Natural killer cell (primary cell): ENCODE measurements at regions not wholly inside any gene's neighbourhood (a gene's known extent, or its start where the extent isn't known, plus 50 kb on each side); places are given as distances from the start of the nearest gene placed in this dataset.

Experiments
- ATAC-seq, 3 donors: fragments of 150-1000 bp in 2 of 3; fragments of 200-7000 bp in 1 of 3; cut with Tn5 transposase; 1 replicate in 1 of 3; 2 replicates in 2 of 3; pipeline ENCODE4 v1.10.0; 2021; ENCODE audit warnings: mild to moderate bottlenecking in 2 of 3, moderate library complexity in 2 of 3
- DNase-seq, 2 donors: peaks; one replicate each; pipeline versions ENCODE4 v3.0.0 to v3.0.0-alpha.2; 2013 to 2021; ENCODE audit warnings: mixed read lengths in 1 of 2
- H3K27ac ChIP-seq: one replicate; pipeline ENCODE4 v1.5.1; 2013; ENCODE audit warnings: mild to moderate bottlenecking, low read length
- H3K27me3 ChIP-seq: one replicate; pipeline ENCODE4 v1.6.1; 2013; ENCODE audit warnings: low read length; ENCODE audit not compliant: control insufficient read depth, insufficient read depth
- H3K36me3 ChIP-seq: one replicate; pipeline ENCODE4 v1.6.1; 2013; ENCODE audit warnings: low read length; ENCODE audit not compliant: control insufficient read depth, insufficient read depth
- H3K4me1 ChIP-seq: one replicate; pipeline ENCODE4 v1.6.1; 2013; ENCODE audit warnings: low read length; ENCODE audit not compliant: control insufficient read depth, insufficient read depth
- H3K4me3 ChIP-seq: one replicate; pipeline ENCODE4 v1.5.1; 2013; ENCODE audit warnings: low read length
- H3K9me3 ChIP-seq: one replicate; pipeline ENCODE4 v1.6.1; 2013; ENCODE audit warnings: low read length; ENCODE audit not compliant: control insufficient read depth, insufficient read depth
- H3K27ac Mint-ChIP-seq, 2 donors: one replicate each; pipeline ENCODE4 v1.8.0; 2022; ENCODE audit warnings: mild to moderate bottlenecking in 2 of 2, mixed read lengths in 2 of 2, moderate library complexity in 1 of 2
- H3K27me3 Mint-ChIP-seq, 2 donors: one replicate each; pipeline ENCODE4 v1.8.0; 2022; ENCODE audit warnings: low read depth in 2 of 2, mixed read lengths in 2 of 2
- H3K36me3 Mint-ChIP-seq: one replicate; pipeline ENCODE4 v1.8.0; 2022; ENCODE audit warnings: mixed read lengths
- H3K4me1 Mint-ChIP-seq, 2 donors: one replicate each; pipeline ENCODE4 v1.8.0; 2022; ENCODE audit warnings: mixed read lengths in 2 of 2
- H3K4me3 Mint-ChIP-seq: one replicate; pipeline ENCODE4 v1.8.0; 2022; ENCODE audit warnings: mild to moderate bottlenecking, moderate library complexity, mixed read lengths
- H3K9me3 Mint-ChIP-seq, 2 donors: one replicate each; pipeline ENCODE4 v1.8.0; 2022; ENCODE audit warnings: mixed read lengths in 2 of 2
- whole genome bisulfite sequencing: methylation state at CpG from one replicate; pipeline ENCODE4 v1.1.7; 2013; ENCODE audit warnings: missing lambda C conversion rate; ENCODE audit not compliant: insufficient coverage; 5-methylcytosine and 5-hydroxymethylcytosine counted together
- intact Hi-C: fragments of 100-400 bp; cut with micrococcal nuclease; formaldehyde crosslinking; loops from one replicate; pipeline ENCODE4 v1.14.2; 2022
- TF ChIP-seq, protein P1 (sequence below): fragments of 200-600 bp; IDR thresholded peaks from one replicate; pipeline ENCODE4 v1.8.0; 2022; ENCODE audit warnings: antibody characterized with exemption

DNA sequence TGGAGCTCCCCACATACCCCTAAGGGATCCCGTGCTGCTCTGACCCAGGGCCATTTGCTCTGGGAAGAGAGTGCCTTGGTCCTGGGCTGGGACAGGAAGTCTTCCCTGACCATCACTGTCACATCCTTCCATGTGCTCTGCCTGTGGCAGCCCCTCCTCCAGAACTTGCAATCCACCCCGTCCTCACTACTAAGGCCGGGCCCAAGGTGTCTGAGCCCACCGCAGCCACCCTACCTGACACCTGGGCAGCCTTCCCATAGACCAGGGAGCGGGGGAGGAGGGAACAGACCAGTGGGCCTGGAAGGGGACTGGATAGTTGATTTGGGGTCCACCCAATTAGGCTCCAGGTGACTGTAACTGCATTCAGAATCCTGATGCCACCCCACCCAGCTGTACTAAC, 117.5 kb upstream of the CRHR1 start:
- H3K9me3 ChIP-seq = peaks cover 5% of the 10 kb centered on the region

DNA sequence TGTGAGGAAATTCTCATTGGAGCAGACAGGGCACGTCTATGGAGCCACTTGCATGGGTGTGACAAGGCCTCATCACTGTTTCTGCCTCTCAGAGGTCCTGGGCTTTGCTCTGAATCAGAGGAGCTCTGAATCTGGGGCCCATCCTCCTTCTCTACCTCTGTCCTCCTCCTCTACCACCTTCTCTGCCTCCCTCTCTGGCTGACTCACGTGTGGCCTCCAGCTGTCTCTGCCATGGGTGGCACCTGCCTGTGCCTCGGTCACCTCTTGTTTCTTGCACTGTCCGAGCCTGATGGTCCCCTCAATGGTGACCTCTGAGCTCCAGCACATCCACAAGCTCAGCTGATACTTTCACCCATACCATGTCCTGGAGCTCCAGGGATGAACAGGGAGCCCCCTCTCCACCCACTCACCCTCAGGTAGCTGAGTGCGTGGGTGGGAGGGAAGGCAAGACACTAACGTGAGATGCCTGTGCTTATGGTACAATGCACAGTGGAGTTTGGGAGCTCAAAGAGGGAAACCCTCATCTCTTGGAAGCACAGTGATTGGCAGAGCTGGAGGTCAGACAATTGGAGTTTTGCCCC, 116.4 kb upstream of the CRHR1 start:
- no peaks in the 10 kb centered on the region for H3K9me3 Mint-ChIP-seq
- no peak overlapping the region for H3K27ac ChIP-seq
- H3K36me3 Mint-ChIP-seq = no peaks in the 10 kb centered on the region
- WGBS = 83% methylated on average over 6 of the region's 6 CpGs
- TF ChIP-seq, protein P1, sequence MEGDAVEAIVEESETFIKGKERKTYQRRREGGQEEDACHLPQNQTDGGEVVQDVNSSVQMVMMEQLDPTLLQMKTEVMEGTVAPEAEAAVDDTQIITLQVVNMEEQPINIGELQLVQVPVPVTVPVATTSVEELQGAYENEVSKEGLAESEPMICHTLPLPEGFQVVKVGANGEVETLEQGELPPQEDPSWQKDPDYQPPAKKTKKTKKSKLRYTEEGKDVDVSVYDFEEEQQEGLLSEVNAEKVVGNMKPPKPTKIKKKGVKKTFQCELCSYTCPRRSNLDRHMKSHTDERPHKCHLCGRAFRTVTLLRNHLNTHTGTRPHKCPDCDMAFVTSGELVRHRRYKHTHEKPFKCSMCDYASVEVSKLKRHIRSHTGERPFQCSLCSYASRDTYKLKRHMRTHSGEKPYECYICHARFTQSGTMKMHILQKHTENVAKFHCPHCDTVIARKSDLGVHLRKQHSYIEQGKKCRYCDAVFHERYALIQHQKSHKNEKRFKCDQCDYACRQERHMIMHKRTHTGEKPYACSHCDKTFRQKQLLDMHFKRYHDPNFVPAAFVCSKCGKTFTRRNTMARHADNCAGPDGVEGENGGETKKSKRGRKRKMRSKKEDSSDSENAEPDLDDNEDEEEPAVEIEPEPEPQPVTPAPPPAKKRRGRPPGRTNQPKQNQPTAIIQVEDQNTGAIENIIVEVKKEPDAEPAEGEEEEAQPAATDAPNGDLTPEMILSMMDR = no peak
- H3K27me3 Mint-ChIP-seq = peaks cover 4 to 9% of the 10 kb centered on the region in 2 donors
- H3K27ac Mint-ChIP-seq = no peak overlapping the region
- H3K4me1 ChIP-seq = no peaks in the 10 kb centered on the region
- intact Hi-C loops = no loop called here
- DNase-seq = no peak
- H3K36me3 ChIP-seq = no peaks in the 10 kb centered on the region
- ATAC-seq = no peak
- no peak overlapping the region for H3K4me3 ChIP-seq
- H3K9me3 ChIP-seq = peaks cover 1% of the 10 kb centered on the region
- peaks cover 0 to 10% of the 10 kb centered on the region in 2 donors for H3K4me1 Mint-ChIP-seq
- peaks cover 1% of the 10 kb centered on the region for H3K27me3 ChIP-seq
- no peak overlapping the region for H3K4me3 Mint-ChIP-seq

More for the DNA sequence above, 117.5 kb upstream of the CRHR1 start:
- no peak overlapping the region for H3K27ac Mint-ChIP-seq
- no peak for DNase-seq
- H3K36me3 Mint-ChIP-seq = no peaks in the 10 kb centered on the region
- no peak overlapping the region for H3K4me3 Mint-ChIP-seq
- TF ChIP-seq, protein P1 = no peak
- intact Hi-C loops = no loop called here
- H3K27me3 Mint-ChIP-seq = peaks cover 15 to 16% of the 10 kb centered on the region in 2 donors
- H3K27me3 ChIP-seq = peaks cover 5% of the 10 kb centered on the region
- WGBS = 85% methylated on average over 5 of the region's 5 CpGs
- no peak overlapping the region for H3K4me3 ChIP-seq
- ATAC-seq = no peak
- H3K4me1 Mint-ChIP-seq = peaks cover 0 to 10% of the 10 kb centered on the region in 2 donors
- peaks cover 0 to 2% of the 10 kb centered on the region in 2 donors for H3K9me3 Mint-ChIP-seq
- no peaks in the 10 kb centered on the region for H3K36me3 ChIP-seq
- H3K4me1 ChIP-seq = no peaks in the 10 kb centered on the region
- no peak overlapping the region for H3K27ac ChIP-seq

DNA sequence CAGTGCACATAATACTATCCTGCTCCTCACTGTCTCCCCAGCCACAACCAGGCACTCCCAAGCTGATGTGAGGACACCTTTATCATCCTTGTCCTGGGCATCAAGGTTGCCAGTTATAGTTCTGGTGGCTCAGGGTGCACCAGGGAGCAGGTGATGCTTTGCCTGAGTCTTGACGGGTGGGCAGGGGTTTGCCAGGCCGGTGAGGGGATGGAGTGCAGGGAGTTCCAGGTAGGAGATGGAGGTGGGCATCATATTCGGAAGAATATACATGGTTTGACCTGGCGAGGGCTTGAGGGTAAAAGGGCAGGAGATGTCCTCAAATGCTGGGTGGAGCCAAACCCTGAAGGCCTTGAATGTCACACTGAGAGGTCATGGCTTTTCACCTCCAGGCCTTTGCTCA, 115.8 kb upstream of the CRHR1 start:
- Histone ChIP-seq H3K27me3 (no peaks in the 10 kb centered on the region), H3K27ac (no peak overlapping the region), H3K4me3 (no peak overlapping the region), H3K4me1 (no peaks in the 10 kb centered on the region), H3K36me3 (no peaks in the 10 kb centered on the region), H3K9me3 (no peaks in the 10 kb centered on the region)
- TF ChIP-seq, protein P1 = no peak
- Mint-ChIP-seq H3K4me1 (peaks cover 0 to 10% of the 10 kb centered on the region in 2 donors), H3K9me3 (no peaks in the 10 kb centered on the region), H3K27ac (no peak overlapping the region), H3K27me3 (peaks cover 0 to 6% of the 10 kb centered on the region in 2 donors), H3K4me3 (no peak overlapping the region), H3K36me3 (no peaks in the 10 kb centered on the region)
- WGBS = 87% methylated on average over 4 of the region's 4 CpGs
- ATAC-seq (no peak), DNase-seq (no peak)
- intact Hi-C loops = no loop called here

DNA sequence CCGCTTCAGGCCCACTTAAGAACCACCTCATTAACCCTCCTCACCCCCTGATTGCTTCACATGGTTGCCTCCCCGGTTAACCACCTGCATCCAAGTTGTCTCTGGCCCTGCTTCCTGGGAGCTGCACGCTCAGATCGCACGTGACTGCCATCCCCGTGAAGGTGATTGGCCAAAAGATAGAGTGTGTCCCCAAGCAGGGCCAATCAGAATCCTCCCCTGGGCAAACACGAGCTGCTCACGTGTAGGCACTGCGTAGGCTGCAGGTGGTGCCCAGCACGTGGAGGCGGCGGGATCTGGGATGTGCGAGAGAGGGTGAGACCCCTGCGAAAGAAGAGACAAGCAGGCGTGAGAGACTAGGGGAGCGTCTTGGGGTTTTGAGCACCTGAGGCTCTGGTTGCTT, 111.8 kb upstream of the CRHR1 start:
- Histone ChIP-seq H3K27ac (no peak overlapping the region), H3K36me3 (no peaks in the 10 kb centered on the region), H3K4me3 (no peak overlapping the region), H3K4me1 (no peaks in the 10 kb centered on the region), H3K27me3 (no peaks in the 10 kb centered on the region), H3K9me3 (no peaks in the 10 kb centered on the region)
- no peaks in the 10 kb centered on the region for H3K4me1 Mint-ChIP-seq
- no peaks in the 10 kb centered on the region for H3K9me3 Mint-ChIP-seq
- peaks cover 3 to 7% of the 10 kb centered on the region in 2 donors for H3K27me3 Mint-ChIP-seq
- no peak overlapping the region for H3K4me3 Mint-ChIP-seq
- WGBS = 83% methylated on average over 16 of the region's 16 CpGs
- intact Hi-C loops = no loop called here
- TF ChIP-seq, protein P1 = no peak
- H3K36me3 Mint-ChIP-seq = no peaks in the 10 kb centered on the region
- no peak for ATAC-seq
- no peak for DNase-seq
- no peak overlapping the region for H3K27ac Mint-ChIP-seq
